ENCODE measurements at regions not wholly inside any gene's neighbourhood (a gene's known extent, or its start where the extent isn't known, plus 50 kb on each side); places are given as distances from the start of the nearest gene placed in this dataset.

- TF ChIP-seq, protein P1, sequence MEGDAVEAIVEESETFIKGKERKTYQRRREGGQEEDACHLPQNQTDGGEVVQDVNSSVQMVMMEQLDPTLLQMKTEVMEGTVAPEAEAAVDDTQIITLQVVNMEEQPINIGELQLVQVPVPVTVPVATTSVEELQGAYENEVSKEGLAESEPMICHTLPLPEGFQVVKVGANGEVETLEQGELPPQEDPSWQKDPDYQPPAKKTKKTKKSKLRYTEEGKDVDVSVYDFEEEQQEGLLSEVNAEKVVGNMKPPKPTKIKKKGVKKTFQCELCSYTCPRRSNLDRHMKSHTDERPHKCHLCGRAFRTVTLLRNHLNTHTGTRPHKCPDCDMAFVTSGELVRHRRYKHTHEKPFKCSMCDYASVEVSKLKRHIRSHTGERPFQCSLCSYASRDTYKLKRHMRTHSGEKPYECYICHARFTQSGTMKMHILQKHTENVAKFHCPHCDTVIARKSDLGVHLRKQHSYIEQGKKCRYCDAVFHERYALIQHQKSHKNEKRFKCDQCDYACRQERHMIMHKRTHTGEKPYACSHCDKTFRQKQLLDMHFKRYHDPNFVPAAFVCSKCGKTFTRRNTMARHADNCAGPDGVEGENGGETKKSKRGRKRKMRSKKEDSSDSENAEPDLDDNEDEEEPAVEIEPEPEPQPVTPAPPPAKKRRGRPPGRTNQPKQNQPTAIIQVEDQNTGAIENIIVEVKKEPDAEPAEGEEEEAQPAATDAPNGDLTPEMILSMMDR (IDR thresholded peaks at IDR 0.05; ENCODE audit: insufficient read depth, low read depth, low read length, missing control alignments) = no peak
- DNase-seq (ENCODE audit: low read depth) = no peak
- H3K4me3 ChIP-seq (ENCODE audit: low read length) = no peak overlapping the region
Observed at GRCh38 chr11:32316858-32317642, 118.3 kb downstream of the WT1 start.

DNA sequence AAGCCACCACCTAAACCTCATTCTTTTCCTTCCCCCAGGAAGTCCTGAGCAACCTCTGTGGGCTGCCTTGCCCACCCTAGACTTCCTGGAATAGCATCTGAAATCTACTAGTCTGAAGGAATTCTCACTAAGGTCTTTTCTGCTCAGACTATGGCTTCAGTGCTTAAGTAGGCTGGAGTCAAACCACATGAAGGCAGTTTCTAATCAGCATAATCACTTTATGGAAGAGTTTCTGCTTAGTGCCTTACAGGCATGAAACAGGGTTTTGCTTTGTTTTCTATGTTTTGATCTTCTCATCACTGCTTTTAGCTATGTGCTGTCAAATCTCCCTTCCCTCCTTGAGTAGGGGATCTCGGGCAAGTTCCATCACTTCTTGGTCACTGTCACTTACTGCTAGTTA, 117.7 kb downstream of the WT1 start:
- TF ChIP-seq, protein P1 (IDR thresholded peaks at IDR 0.05; ENCODE audit: insufficient read depth, low read depth, low read length, missing control alignments) = no peak
- no peak for DNase-seq (ENCODE audit: low read depth)
- H3K4me3 ChIP-seq (ENCODE audit: low read length) = no peak overlapping the region

DNA sequence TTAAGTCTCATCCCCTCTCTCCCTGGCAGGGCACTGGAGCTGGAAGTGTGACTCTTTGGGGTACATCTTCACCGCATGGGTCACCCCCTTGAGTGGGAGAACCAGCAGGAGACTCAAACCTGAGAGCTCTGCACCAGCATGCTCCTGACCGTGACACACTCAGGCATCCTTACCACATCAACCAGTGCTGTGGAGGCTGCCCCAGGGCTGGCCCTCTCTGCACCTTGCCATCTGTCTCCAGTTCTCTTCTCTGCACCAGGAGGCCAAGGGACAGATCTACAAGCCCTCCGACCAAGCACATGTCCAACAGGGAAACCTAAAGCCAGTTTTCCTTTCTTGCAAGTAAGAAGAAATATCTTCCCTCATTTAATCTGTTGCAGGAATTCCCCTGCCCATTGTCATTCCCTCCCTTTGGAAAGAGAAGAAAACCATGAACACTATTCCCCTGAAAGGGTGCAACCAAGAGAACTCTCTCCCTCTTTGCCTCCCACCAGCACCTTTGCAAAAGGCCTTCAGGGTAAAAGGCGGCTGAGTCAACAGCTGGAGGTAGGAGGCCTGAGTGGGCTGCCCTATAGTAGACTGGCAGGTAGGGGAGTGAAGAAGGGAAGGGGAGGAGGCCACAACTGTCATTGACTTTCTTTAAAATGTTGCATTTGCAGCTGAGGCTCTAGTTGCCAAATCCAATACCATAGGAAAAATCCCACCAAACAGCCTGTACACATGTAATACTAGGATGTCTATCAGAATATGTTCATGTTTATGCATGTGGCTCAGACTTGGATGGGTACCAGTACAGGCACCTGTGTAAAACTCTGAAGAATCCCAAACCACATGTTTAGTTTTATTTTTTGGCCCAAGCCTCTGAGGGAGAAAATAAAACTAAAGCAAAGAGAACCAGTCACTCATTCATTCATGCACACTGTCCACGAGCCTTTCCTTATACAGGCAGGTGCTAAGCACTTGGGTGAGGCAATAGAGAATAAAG, 117.0 kb downstream of the WT1 start:
- no peak for DNase-seq (ENCODE audit: low read depth)
- no peak overlapping the region for H3K4me3 ChIP-seq (ENCODE audit: low read length)
- TF ChIP-seq, protein P1 (IDR thresholded peaks at IDR 0.05; ENCODE audit: insufficient read depth, low read depth, low read length, missing control alignments) = no peak

DNA sequence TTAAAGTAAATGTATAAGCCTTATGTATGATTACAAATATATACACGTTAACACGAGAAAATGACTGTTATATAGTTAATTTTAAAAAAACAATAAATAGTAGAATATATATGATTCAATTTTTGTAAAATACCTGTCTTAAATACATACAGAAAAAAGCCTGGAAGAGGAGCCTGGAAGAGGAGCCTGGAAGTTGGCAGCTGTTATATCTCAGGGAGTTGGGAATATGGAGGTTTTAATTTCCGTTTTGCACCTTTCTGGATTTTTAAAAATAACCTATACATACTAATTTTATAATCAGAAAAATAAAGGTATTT, 111.6 kb downstream of the WT1 start:
- TF ChIP-seq, protein P1 (IDR thresholded peaks at IDR 0.05; ENCODE audit: insufficient read depth, low read depth, low read length, missing control alignments) = no peak
- H3K4me3 ChIP-seq (ENCODE audit: low read length) = no peak overlapping the region
- DNase-seq (ENCODE audit: low read depth) = no peak

DNA sequence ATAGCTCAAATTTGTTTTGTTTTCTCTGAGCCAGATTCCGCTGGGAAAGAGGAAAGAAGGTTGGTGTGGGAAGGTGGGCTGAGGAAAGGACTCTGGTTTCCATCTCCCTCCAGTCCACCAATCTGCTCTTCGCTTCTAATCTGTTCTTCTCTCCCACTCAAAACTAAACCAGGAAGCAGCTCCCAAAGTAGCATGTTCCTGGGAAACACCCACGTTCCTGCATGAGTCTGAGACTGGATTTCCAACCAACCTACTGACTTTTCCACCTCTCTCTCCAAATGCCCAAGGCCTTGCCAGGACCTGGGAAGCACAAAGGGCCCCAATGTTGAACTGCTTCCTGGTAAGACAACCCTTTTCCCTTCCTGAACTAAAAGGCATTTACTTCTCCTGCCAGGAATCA, 110.2 kb downstream of the WT1 start:
- no peak overlapping the region for H3K4me3 ChIP-seq (ENCODE audit: low read length)
- no peak for DNase-seq (ENCODE audit: low read depth)
- TF ChIP-seq, protein P1 (IDR thresholded peaks at IDR 0.05; ENCODE audit: insufficient read depth, low read depth, low read length, missing control alignments) = no peak

DNA sequence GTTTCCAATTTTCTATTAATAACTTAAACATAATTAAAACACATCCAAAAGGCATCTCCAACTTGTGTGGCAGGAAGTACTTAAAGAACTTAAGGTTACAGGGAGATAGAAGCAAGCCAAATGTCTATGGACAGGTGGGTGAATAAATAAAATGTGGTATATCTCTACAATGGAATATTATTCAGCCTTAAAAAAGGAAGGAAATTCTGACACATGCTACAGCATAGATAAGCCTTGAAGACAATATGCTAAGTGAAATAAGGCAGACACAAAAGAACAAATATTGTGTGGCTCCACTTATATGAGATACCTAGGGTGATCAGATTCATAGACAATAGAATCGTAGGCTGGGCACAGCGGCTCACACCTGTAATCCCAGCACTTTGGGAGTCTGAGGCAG, 109.6 kb downstream of the WT1 start:
- H3K4me3 ChIP-seq (ENCODE audit: low read length) = no peak overlapping the region
- no peak for DNase-seq (ENCODE audit: low read depth)
- TF ChIP-seq, protein P1 (IDR thresholded peaks at IDR 0.05; ENCODE audit: insufficient read depth, low read depth, low read length, missing control alignments) = no peak

All from epithelial cell of esophagus (primary cell).